ENCODE measurements at regions not wholly inside any gene's neighbourhood (a gene's known extent, or its start where the extent isn't known, plus 50 kb on each side); places are given as distances from the start of the nearest gene placed in this dataset.

DNA sequence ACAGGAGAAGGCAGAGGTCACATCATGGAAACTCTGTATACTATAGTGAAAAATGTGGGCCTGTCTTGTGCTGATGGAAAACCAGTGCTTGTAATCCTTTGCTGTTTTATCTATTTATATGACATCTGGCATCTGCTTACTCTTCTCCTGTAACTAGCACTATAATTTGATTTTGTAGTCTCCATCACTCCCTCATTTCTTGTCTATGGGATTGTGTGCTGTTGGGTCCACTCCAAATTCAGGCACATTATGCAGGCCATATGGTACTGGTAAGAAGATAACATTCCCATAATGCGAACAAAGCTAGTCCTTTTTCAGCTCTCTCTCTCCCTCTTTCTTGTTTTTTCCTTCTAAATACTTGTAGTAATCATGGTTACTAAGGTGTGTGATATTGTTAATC is 581.2 kb upstream of the IGFBP7 start:
- no CpG with 5 or more reads among the region's 1 CpG for WGBS
- H3K4me1 ChIP-seq (ENCODE audit: insufficient read depth, low read length) = peaks cover 16% of the 10 kb centered on the region
- H3K27me3 ChIP-seq (ENCODE audit: insufficient read depth, low read length) = no peaks in the 10 kb centered on the region
- no peaks in the 10 kb centered on the region for H3K36me3 ChIP-seq (ENCODE audit: insufficient read depth, low read length)
- H3K9me3 ChIP-seq (ENCODE audit: insufficient read depth, low read depth, low read length) = 0 out of 2 replicates have a peak, but pooled peaks cover 6% of the 10 kb centered on the region
- H3K4me3 ChIP-seq (ENCODE audit: low read length) = no peak overlapping the region
- no peak overlapping the region for H3K9ac ChIP-seq (ENCODE audit: low read depth, low read length)
- no peak overlapping the region for H3K27ac ChIP-seq (ENCODE audit: low read depth, low read length)

DNA sequence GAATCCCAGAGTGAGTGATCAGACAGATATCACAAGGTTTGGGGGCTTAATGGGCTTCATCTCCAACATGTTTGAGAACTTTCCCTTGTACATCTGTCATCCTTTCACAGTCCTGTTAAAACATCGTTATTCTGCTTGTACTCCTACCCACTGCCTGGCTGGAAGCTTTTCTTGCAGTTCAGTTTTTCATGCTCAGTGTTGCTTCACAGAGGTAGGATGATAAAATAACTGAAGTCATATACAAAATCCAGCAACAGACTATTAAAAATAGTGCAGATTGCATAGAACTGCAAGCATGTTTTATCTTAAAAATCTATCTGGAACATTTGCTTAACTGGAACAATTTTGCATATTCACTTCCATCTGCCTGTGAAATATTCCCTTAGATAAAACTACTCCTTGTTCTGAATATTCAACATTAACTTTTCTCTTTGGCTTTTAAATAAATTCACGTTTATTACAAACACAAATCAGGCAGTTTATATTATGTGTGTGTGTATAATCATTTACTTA is 579.6 kb upstream of the IGFBP7 start:
- H3K36me3 ChIP-seq (ENCODE audit: insufficient read depth, low read length) = no peaks in the 10 kb centered on the region
- WGBS = 89% methylated on average over 1 of the region's 2 CpGs
- H3K9me3 ChIP-seq (ENCODE audit: insufficient read depth, low read depth, low read length) = 0 out of 2 replicates have a peak, but pooled peaks cover 6% of the 10 kb centered on the region
- no peak overlapping the region for H3K27ac ChIP-seq (ENCODE audit: low read depth, low read length)
- no peaks in the 10 kb centered on the region for H3K27me3 ChIP-seq (ENCODE audit: insufficient read depth, low read length)
- H3K4me1 ChIP-seq (ENCODE audit: insufficient read depth, low read length) = 0 out of 2 replicates have a peak, but pooled peaks cover 4% of the 10 kb centered on the region
- H3K9ac ChIP-seq (ENCODE audit: low read depth, low read length) = no peak overlapping the region
- no peak overlapping the region for H3K4me3 ChIP-seq (ENCODE audit: low read length)

- H3K4me3 ChIP-seq (ENCODE audit: low read length) = no peak overlapping the region
- no peaks in the 10 kb centered on the region for H3K36me3 ChIP-seq (ENCODE audit: insufficient read depth, low read length)
- H3K27ac ChIP-seq (ENCODE audit: low read depth, low read length) = no peak overlapping the region
- no peaks in the 10 kb centered on the region for H3K4me1 ChIP-seq (ENCODE audit: insufficient read depth, low read length)
- no peaks in the 10 kb centered on the region for H3K27me3 ChIP-seq (ENCODE audit: insufficient read depth, low read length)
- H3K9me3 ChIP-seq (ENCODE audit: insufficient read depth, low read depth, low read length) = no peaks in the 10 kb centered on the region
- H3K9ac ChIP-seq (ENCODE audit: low read depth, low read length) = no peak overlapping the region
Observed at GRCh38 chr4:57682275-57682674, 572.1 kb upstream of the IGFBP7 start.

DNA sequence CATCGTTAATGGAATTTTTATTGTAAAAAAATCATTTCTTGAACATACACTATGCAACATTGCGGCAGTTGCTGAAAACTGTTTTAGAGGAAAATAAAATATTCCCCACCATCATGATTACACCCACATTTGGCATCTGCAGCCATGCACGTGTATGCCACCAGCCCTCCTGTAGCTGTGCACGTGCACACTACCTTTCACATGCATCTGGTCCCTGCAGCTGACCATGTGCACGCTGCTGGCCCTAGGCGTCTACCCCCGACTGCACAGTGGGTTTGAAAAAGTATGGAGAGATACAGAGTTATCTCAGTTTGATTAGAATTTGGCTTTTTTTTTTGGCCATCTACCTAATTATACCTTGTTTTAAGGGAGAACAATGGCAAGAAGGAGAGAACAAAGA is 569.8 kb upstream of the IGFBP7 start:
- no peaks in the 10 kb centered on the region for H3K27me3 ChIP-seq (ENCODE audit: insufficient read depth, low read length)
- no peak overlapping the region for H3K27ac ChIP-seq (ENCODE audit: low read depth, low read length)
- H3K4me3 ChIP-seq (ENCODE audit: low read length) = no peak overlapping the region
- 91% methylated on average over 7 of the region's 7 CpGs for WGBS
- no peaks in the 10 kb centered on the region for H3K9me3 ChIP-seq (ENCODE audit: insufficient read depth, low read depth, low read length)
- no peaks in the 10 kb centered on the region for H3K4me1 ChIP-seq (ENCODE audit: insufficient read depth, low read length)
- no peaks in the 10 kb centered on the region for H3K36me3 ChIP-seq (ENCODE audit: insufficient read depth, low read length)
- no peak overlapping the region for H3K9ac ChIP-seq (ENCODE audit: low read depth, low read length)

DNA sequence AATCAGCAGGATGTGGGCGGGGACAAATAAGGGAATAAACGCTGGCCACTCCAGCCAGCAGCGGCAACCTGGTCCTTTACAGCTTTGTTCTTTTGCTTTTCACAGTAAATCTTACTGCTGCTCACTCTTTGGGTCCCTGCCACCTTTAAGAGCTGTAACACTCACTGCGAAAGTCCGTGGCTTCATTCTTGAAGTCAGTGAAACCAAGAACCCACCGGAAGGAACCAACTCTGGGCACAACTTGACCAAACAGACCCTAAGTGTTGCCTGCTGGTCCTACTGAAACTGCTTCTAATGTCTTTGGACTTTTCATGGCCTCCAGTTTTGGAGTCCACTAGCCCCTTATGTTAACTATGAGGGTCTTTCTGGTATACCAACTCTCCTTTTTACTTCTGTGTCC is 566.2 kb upstream of the IGFBP7 start:
- H3K27me3 ChIP-seq (ENCODE audit: insufficient read depth, low read length) = no peaks in the 10 kb centered on the region
- H3K9me3 ChIP-seq (ENCODE audit: insufficient read depth, low read depth, low read length) = no peaks in the 10 kb centered on the region
- no peaks in the 10 kb centered on the region for H3K36me3 ChIP-seq (ENCODE audit: insufficient read depth, low read length)
- no peak overlapping the region for H3K27ac ChIP-seq (ENCODE audit: low read depth, low read length)
- H3K4me1 ChIP-seq (ENCODE audit: insufficient read depth, low read length) = no peaks in the 10 kb centered on the region
- H3K9ac ChIP-seq (ENCODE audit: low read depth, low read length) = no peak overlapping the region
- no peak overlapping the region for H3K4me3 ChIP-seq (ENCODE audit: low read length)
- 95% methylated on average over 6 of the region's 6 CpGs for WGBS

DNA sequence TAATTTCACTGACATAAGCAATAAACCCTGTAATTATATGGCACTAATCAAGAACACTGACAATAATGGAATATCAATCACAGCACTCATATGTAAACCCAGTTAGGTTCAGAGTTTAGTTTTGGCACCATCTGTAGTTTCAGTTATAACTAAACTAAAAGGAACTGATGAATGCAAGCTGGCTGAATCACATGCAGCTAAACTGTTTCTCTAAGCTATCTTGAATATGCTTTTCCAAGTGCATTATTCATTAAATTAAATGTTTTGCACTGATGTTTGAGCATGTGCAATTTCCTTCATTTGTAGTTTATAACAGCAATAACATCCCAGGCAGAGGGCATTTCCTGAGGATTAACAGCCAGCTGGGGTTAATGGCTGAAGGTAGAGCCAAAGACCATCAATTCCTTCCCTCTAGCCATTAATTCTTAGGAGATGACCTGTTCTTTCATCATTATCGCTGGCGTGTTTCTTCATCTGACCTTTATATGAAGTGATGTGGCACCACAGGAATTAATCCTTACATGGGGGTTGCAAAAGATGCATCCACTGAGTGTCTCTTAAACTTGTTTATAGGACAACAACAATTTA is 562.8 kb upstream of the IGFBP7 start:
- H3K4me3 ChIP-seq (ENCODE audit: low read length) = no peak overlapping the region
- 94% methylated on average over 2 of the region's 2 CpGs for WGBS
- H3K27ac ChIP-seq (ENCODE audit: low read depth, low read length) = no peak overlapping the region
- H3K27me3 ChIP-seq (ENCODE audit: insufficient read depth, low read length) = no peaks in the 10 kb centered on the region
- no peaks in the 10 kb centered on the region for H3K9me3 ChIP-seq (ENCODE audit: insufficient read depth, low read depth, low read length)
- H3K36me3 ChIP-seq (ENCODE audit: insufficient read depth, low read length) = no peaks in the 10 kb centered on the region
- no peaks in the 10 kb centered on the region for H3K4me1 ChIP-seq (ENCODE audit: insufficient read depth, low read length)
- H3K9ac ChIP-seq (ENCODE audit: low read depth, low read length) = no peak overlapping the region

- WGBS = 77% methylated on average over 2 of the region's 2 CpGs
- Histone ChIP-seq H3K4me1 (ENCODE audit: insufficient read depth, low read length) (no peaks in the 10 kb centered on the region), H3K36me3 (ENCODE audit: insufficient read depth, low read length) (no peaks in the 10 kb centered on the region), H3K4me3 (ENCODE audit: low read length) (no peak overlapping the region), H3K27me3 (ENCODE audit: insufficient read depth, low read length) (no peaks in the 10 kb centered on the region), H3K9me3 (ENCODE audit: insufficient read depth, low read depth, low read length) (no peaks in the 10 kb centered on the region), H3K27ac (ENCODE audit: low read depth, low read length) (no peak overlapping the region), H3K9ac (ENCODE audit: low read depth, low read length) (no peak overlapping the region)
Observed at GRCh38 chr4:57668621-57669020, 558.4 kb upstream of the IGFBP7 start.

GRCh38 chr4:57665806-57666205 is 555.6 kb upstream of the IGFBP7 start:
- H3K9me3 ChIP-seq (ENCODE audit: insufficient read depth, low read depth, low read length) = no peaks in the 10 kb centered on the region
- no peak overlapping the region for H3K9ac ChIP-seq (ENCODE audit: low read depth, low read length)
- 83% methylated on average over 3 of the region's 3 CpGs for WGBS
- H3K27me3 ChIP-seq (ENCODE audit: insufficient read depth, low read length) = no peaks in the 10 kb centered on the region
- no peak overlapping the region for H3K27ac ChIP-seq (ENCODE audit: low read depth, low read length)
- no peaks in the 10 kb centered on the region for H3K4me1 ChIP-seq (ENCODE audit: insufficient read depth, low read length)
- no peaks in the 10 kb centered on the region for H3K36me3 ChIP-seq (ENCODE audit: insufficient read depth, low read length)
- no peak overlapping the region for H3K4me3 ChIP-seq (ENCODE audit: low read length)

DNA sequence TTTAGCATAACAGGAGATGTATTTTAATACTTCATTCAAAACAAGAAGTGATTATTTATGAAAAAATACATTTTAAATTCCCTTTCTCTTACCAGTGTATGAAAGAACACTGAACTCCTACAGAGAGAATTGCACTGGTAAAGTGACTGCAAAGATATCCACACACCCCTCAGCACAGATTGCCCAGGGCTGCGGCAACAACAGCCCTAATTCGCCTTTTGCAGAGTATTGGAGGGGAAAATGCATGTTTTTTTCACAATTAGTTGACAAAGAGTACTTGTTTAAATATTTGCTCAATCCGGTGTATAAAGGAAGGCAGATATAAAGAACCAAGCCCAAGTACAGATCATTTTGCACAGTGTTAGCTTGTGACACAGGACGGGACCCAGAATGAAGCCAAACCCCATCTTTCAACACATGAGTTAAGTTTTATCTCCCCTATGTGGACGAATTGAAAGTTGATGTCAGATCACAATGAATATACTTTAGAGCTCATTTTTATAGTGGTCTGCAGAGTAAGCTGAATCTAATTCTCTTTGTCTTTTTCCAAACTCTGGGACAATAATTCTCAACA is 551.4 kb upstream of the IGFBP7 start:
- WGBS = 93% methylated on average over 5 of the region's 5 CpGs
- H3K27me3 ChIP-seq (ENCODE audit: insufficient read depth, low read length) = no peaks in the 10 kb centered on the region
- no peaks in the 10 kb centered on the region for H3K36me3 ChIP-seq (ENCODE audit: insufficient read depth, low read length)
- no peaks in the 10 kb centered on the region for H3K9me3 ChIP-seq (ENCODE audit: insufficient read depth, low read depth, low read length)
- no peak overlapping the region for H3K9ac ChIP-seq (ENCODE audit: low read depth, low read length)
- H3K4me3 ChIP-seq (ENCODE audit: low read length) = no peak overlapping the region
- no peaks in the 10 kb centered on the region for H3K4me1 ChIP-seq (ENCODE audit: insufficient read depth, low read length)
- no peak overlapping the region for H3K27ac ChIP-seq (ENCODE audit: low read depth, low read length)

- Histone ChIP-seq H3K27me3 (ENCODE audit: insufficient read depth, low read length) (no peaks in the 10 kb centered on the region), H3K9ac (ENCODE audit: low read depth, low read length) (no peak overlapping the region), H3K4me1 (ENCODE audit: insufficient read depth, low read length) (no peaks in the 10 kb centered on the region), H3K36me3 (ENCODE audit: insufficient read depth, low read length) (no peaks in the 10 kb centered on the region), H3K9me3 (ENCODE audit: insufficient read depth, low read depth, low read length) (no peaks in the 10 kb centered on the region), H3K27ac (ENCODE audit: low read depth, low read length) (no peak overlapping the region), H3K4me3 (ENCODE audit: low read length) (no peak overlapping the region)
Observed at GRCh38 chr4:57658673-57659072, 548.5 kb upstream of the IGFBP7 start.

DNA sequence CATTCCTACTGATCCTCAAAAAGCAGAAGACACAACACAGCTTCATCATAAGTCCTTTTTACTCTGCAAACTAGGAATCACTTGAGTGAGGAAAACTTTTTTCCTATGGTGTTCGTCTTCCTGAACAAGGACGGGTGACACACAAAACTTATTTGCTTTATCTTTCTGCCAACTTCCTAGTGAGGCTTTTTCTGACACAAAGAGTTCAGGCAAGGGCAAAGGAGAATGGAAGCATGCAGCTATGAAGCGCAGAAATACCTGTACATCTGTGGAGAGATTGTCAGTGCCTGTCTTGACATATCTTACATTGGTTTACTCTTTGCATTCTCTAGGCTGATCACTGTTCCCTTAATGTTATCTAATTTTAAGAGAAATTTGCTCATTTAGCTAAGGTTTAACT is 548.0 kb upstream of the IGFBP7 start:
- no peaks in the 10 kb centered on the region for H3K27me3 ChIP-seq (ENCODE audit: insufficient read depth, low read length)
- no peaks in the 10 kb centered on the region for H3K9me3 ChIP-seq (ENCODE audit: insufficient read depth, low read depth, low read length)
- H3K36me3 ChIP-seq (ENCODE audit: insufficient read depth, low read length) = no peaks in the 10 kb centered on the region
- no peaks in the 10 kb centered on the region for H3K4me1 ChIP-seq (ENCODE audit: insufficient read depth, low read length)
- no peak overlapping the region for H3K4me3 ChIP-seq (ENCODE audit: low read length)
- no peak overlapping the region for H3K9ac ChIP-seq (ENCODE audit: low read depth, low read length)
- 79% methylated on average over 3 of the region's 3 CpGs for WGBS
- H3K27ac ChIP-seq (ENCODE audit: low read depth, low read length) = no peak overlapping the region

GRCh38 chr4:57655342-57655741 is 545.2 kb upstream of the IGFBP7 start:
- Histone ChIP-seq H3K9me3 (ENCODE audit: insufficient read depth, low read depth, low read length) (no peaks in the 10 kb centered on the region), H3K27me3 (ENCODE audit: insufficient read depth, low read length) (no peaks in the 10 kb centered on the region), H3K4me3 (ENCODE audit: low read length) (no peak overlapping the region), H3K27ac (ENCODE audit: low read depth, low read length) (no peak overlapping the region), H3K9ac (ENCODE audit: low read depth, low read length) (no peak overlapping the region), H3K4me1 (ENCODE audit: insufficient read depth, low read length) (no peaks in the 10 kb centered on the region), H3K36me3 (ENCODE audit: insufficient read depth, low read length) (no peaks in the 10 kb centered on the region)
- WGBS = 97% methylated on average over 1 of the region's 1 CpG

Measured in HUES64 (cell line).